CD8-positive, alpha-beta memory T cell (primary cell): ENCODE measurements at regions not wholly inside any gene's neighbourhood (a gene's known extent, or its start where the extent isn't known, plus 50 kb on each side); places are given as distances from the start of the nearest gene placed in this dataset.
A peak's percentile ranks its signal among the peaks of the same experiment; 100 is the strongest.

Experiments
- CTCF ChIA-PET: fragments of 350-600 bp; sonication (Branson Sonifier 250); formaldehyde crosslinking; loops from one replicate; lab custom pipeline; 2021; ENCODE audit warnings: antibody characterized with exemption; lab: Charles Lee
- POLR2A ChIA-PET: fragments of 350-600 bp; sonication (Branson Sonifier 250); formaldehyde crosslinking; loops from one replicate; lab custom pipeline; 2021; ENCODE audit warnings: antibody characterized with exemption; lab: Charles Lee
- DNase-seq, 5 donors: peaks; one replicate each; pipeline versions ENCODE4 v3.0.0 to v3.0.0-alpha.2; 2020 to 2022; ENCODE audit warnings: mixed read lengths in 1 of 5
- H3K27ac ChIP-seq: one replicate; pipeline ENCODE4 v1.7.0; 2013; ENCODE audit warnings: low read depth, mild to moderate bottlenecking, low read length, moderate library complexity
- H3K27me3 ChIP-seq: 2 replicates; pipeline ENCODE4 v1.7.0; 2013; ENCODE audit warnings: low read length, mild to moderate bottlenecking; ENCODE audit not compliant: insufficient read depth, poor library complexity, severe bottlenecking
- H3K36me3 ChIP-seq: 2 replicates; pipeline ENCODE4 v1.7.0; 2013; ENCODE audit warnings: mild to moderate bottlenecking, low read length, moderate library complexity; ENCODE audit not compliant: insufficient read depth
- H3K4me1 ChIP-seq: 2 replicates; pipeline ENCODE4 v1.7.0; 2013; ENCODE audit warnings: mild to moderate bottlenecking, low read length, moderate library complexity; ENCODE audit not compliant: insufficient read depth
- H3K4me3 ChIP-seq: 2 replicates; pipeline ENCODE4 v1.7.0; 2013; ENCODE audit warnings: mild to moderate bottlenecking, low read length
- H3K9me3 ChIP-seq: 2 replicates; pipeline ENCODE4 v1.7.0; 2013; ENCODE audit warnings: mild to moderate bottlenecking, low read length
- H3K27ac Mint-ChIP-seq, 8 donors: one replicate each; pipeline ENCODE4 v1.8.0; 2020 to 2021; ENCODE audit warnings: mixed read lengths in 8 of 8, mild to moderate bottlenecking in 6 of 8, inconsistent platforms in 3 of 8, moderate library complexity in 3 of 8
- H3K27me3 Mint-ChIP-seq, 2 donors: one replicate each; pipeline ENCODE4 v1.8.0; 2020 to 2021; ENCODE audit warnings: mixed read lengths in 2 of 2, mild to moderate bottlenecking in 1 of 2, moderate library complexity in 1 of 2
- H3K36me3 Mint-ChIP-seq, 3 donors: one replicate each; pipeline ENCODE4 v1.8.0; 2020 to 2021; ENCODE audit warnings: mixed read lengths in 3 of 3, inconsistent platforms in 1 of 3, mild to moderate bottlenecking in 1 of 3
- H3K4me1 Mint-ChIP-seq, 3 donors: one replicate each; pipeline ENCODE4 v1.8.0; 2020 to 2021; ENCODE audit warnings: mixed read lengths in 3 of 3, inconsistent platforms in 1 of 3, mild to moderate bottlenecking in 1 of 3
- H3K4me3 Mint-ChIP-seq, 7 donors: one replicate each; pipeline ENCODE4 v1.8.0; 2020 to 2021; ENCODE audit warnings: mixed read lengths in 7 of 7, mild to moderate bottlenecking in 6 of 7, moderate library complexity in 4 of 7, inconsistent platforms in 2 of 7
- H3K9me3 Mint-ChIP-seq, 5 donors: one replicate each; pipeline ENCODE4 v1.8.0; 2020 to 2022; ENCODE audit warnings: mixed read lengths in 5 of 5, mild to moderate bottlenecking in 3 of 5, moderate library complexity in 2 of 5, inconsistent platforms in 1 of 5

DNA sequence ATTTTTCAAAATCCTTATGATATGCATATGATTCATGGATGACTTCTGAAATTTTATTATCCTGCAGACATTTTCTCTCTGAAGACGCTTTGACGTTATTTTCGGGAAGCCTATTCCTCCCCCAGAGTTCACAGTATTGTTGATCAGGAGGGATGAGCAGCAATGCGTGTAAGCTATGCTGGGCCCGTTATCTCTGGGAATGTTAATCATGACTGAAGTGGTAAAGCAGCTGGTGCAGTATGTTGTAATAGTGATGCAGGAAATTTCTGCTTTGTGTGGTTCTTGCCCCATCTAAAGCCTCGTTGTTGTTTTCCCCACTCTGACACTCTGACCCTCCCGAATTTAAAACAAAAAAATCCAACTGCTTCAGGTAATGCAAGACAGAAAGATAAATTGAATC lies 1797.8 kb upstream of the WWC1 start:
- no peaks in the 10 kb centered on the region for H3K4me1 ChIP-seq
- H3K27me3 ChIP-seq: no peaks in the 10 kb centered on the region
- H3K4me3 ChIP-seq: no peak overlapping the region
- Mint-ChIP-seq H3K9me3 (peaks cover 0 to 27% (median 11%) of the 10 kb centered on the region in 5 donors), H3K4me1 (no peaks in the 10 kb centered on the region), H3K27ac (no peak overlapping the region), H3K4me3 (no peak overlapping the region), H3K27me3 (no peaks in the 10 kb centered on the region), H3K36me3 (no peaks in the 10 kb centered on the region)
- no peaks in the 10 kb centered on the region for H3K36me3 ChIP-seq
- no peaks in the 10 kb centered on the region for H3K9me3 ChIP-seq
- ChIA-PET POLR2A (no interaction called here), CTCF (no interaction called here)
- no peak overlapping the region for H3K27ac ChIP-seq
- no peak for DNase-seq

DNA sequence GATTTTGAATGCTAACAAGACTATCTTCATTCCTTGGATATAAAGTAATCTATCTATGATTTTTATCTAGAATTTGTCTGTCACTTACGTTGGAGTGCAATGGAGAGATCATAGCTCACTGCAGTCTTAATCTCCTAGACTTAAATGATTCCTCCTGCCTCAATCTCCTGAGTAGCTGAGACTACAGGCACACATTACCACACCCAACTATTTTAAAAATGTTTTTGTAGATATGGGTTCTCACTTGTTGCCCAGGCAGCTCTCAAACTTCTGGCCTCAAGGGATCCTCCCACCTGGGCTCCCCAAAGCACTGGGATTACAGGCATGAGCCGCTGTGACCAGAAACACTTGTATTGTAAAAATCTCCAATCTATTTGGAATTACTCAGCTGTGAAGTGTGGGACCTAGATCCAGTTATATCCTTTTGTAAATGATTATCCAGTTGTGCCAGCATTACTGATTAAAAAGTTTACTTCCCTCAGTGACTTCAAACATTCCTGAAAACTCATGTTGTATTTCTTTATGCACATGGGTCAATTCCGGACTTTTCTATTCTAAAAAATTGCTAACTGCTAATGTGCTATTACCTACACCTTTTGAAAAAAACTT lies 1793.8 kb upstream of the WWC1 start:
- peaks cover 0 to 35% (median 11%) of the 10 kb centered on the region in 5 donors for H3K9me3 Mint-ChIP-seq
- peak overlapping the region in 1 of 7 donors; percentile 2 for H3K4me3 Mint-ChIP-seq
- POLR2A ChIA-PET: no interaction called here
- Histone ChIP-seq H3K27me3 (no peaks in the 10 kb centered on the region), H3K36me3 (no peaks in the 10 kb centered on the region), H3K4me3 (no peak overlapping the region), H3K4me1 (no peaks in the 10 kb centered on the region), H3K9me3 (no peaks in the 10 kb centered on the region), H3K27ac (no peak overlapping the region)
- DNase-seq: no peak
- H3K4me1 Mint-ChIP-seq: no peaks in the 10 kb centered on the region
- no peak overlapping the region for H3K27ac Mint-ChIP-seq
- CTCF ChIA-PET: no interaction called here
- no peaks in the 10 kb centered on the region for H3K27me3 Mint-ChIP-seq
- no peaks in the 10 kb centered on the region for H3K36me3 Mint-ChIP-seq

DNA sequence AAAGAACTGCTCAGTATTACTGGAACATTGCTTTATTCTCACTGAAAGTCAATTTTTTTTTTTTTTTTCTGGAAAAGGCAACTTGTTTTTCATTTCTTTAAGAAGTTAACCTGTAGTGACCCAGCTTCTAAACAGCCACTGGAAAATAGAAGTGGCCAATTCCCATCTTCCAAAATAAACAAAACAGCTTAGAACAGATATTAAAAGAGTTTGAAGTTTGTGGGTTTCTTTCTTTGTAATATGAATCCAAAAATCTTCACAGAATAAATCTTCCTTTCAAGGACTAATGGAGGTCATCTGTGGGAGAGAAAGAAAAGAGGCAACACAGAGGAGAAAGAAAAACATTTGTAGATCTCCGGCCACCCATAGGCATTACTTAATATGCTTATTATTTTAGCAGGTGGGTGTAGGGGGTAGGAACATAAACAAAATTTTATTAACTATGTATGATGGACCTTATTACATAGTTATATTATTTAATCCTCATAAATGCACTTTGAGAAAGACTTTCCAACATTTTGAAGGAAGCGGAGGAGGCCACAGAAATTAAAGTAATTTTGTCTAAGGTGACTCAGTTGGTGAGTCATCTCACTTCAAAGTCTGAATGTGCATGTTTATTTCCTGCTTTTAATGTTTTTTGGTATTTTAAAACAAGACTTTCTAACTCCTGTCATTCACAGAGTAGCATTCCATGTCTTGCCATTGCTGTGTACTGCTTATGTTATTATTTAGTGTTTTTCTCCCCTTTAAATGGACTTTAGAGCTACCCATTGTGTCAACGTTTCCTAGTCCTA lies 1791.8 kb upstream of the WWC1 start:
- CTCF ChIA-PET: no interaction called here
- POLR2A ChIA-PET: no interaction called here
- no peak for DNase-seq
- Mint-ChIP-seq H3K9me3 (peaks cover 0 to 39% (median 12%) of the 10 kb centered on the region in 5 donors), H3K4me1 (no peaks in the 10 kb centered on the region), H3K36me3 (no peaks in the 10 kb centered on the region), H3K27ac (no peak overlapping the region), H3K4me3 (no peak overlapping the region), H3K27me3 (no peaks in the 10 kb centered on the region)
- Histone ChIP-seq H3K4me3 (no peak overlapping the region), H3K27ac (no peak overlapping the region), H3K4me1 (no peaks in the 10 kb centered on the region), H3K27me3 (no peaks in the 10 kb centered on the region), H3K36me3 (no peaks in the 10 kb centered on the region), H3K9me3 (peaks cover 3% of the 10 kb centered on the region)

DNA sequence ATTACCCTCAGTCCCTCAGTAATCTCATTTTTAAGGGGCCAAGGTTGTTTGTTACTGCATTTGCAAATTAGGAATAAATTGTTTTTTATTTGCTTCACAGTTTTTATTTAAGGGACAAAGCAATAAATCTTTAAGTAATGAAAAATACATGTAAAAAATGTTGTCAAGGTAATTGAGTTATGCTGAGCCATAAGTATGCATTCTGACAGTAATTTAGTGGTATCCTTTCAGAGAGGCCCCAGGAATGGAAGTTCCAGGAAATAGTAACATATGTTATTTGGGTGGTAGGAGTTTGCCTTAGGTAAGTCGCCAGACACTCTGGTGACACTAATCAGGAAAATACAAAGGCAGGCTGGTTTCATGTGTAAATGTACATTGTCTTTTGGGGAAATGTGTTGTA lies 1787.9 kb upstream of the WWC1 start:
- no peak overlapping the region for H3K4me3 Mint-ChIP-seq
- no peaks in the 10 kb centered on the region for H3K27me3 ChIP-seq
- no peaks in the 10 kb centered on the region for H3K4me1 ChIP-seq
- H3K36me3 ChIP-seq: no peaks in the 10 kb centered on the region
- H3K27ac Mint-ChIP-seq: no peak overlapping the region
- H3K9me3 Mint-ChIP-seq: peaks cover 2 to 43% (median 9%) of the 10 kb centered on the region in 5 donors
- no peaks in the 10 kb centered on the region for H3K36me3 Mint-ChIP-seq
- ChIA-PET POLR2A (no interaction called here), CTCF (no interaction called here)
- H3K9me3 ChIP-seq: peaks cover 3% of the 10 kb centered on the region
- no peak overlapping the region for H3K4me3 ChIP-seq
- no peaks in the 10 kb centered on the region for H3K27me3 Mint-ChIP-seq
- DNase-seq: no peak
- no peaks in the 10 kb centered on the region for H3K4me1 Mint-ChIP-seq
- no peak overlapping the region for H3K27ac ChIP-seq

DNA sequence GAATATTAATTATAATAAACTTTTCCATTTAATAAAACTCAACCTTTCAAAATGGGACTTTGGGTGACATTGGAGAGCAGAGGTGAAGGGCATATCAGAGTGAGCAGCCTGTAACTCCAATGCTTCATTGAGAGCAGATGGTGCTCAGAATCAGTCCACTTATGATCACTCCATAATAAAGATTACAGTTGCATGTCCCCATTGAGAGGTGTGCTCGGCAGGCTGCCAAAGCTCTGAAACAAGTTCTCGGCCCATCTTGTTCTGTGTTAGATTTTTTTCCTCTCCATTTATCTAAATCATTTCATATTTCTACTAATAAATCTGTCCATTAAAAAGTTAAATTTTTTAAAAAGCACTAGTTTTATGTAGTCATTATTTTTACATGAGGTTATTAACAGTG lies 1786.4 kb upstream of the WWC1 start:
- Histone ChIP-seq H3K4me3 (no peak overlapping the region), H3K27ac (no peak overlapping the region), H3K27me3 (no peaks in the 10 kb centered on the region), H3K4me1 (no peaks in the 10 kb centered on the region), H3K9me3 (peaks cover 3% of the 10 kb centered on the region), H3K36me3 (no peaks in the 10 kb centered on the region)
- ChIA-PET CTCF (no interaction called here), POLR2A (no interaction called here)
- no peak overlapping the region for H3K4me3 Mint-ChIP-seq
- no peaks in the 10 kb centered on the region for H3K27me3 Mint-ChIP-seq
- no peak overlapping the region for H3K27ac Mint-ChIP-seq
- no peaks in the 10 kb centered on the region for H3K4me1 Mint-ChIP-seq
- H3K9me3 Mint-ChIP-seq: peaks cover 4 to 44% (median 8%) of the 10 kb centered on the region in 5 donors
- no peak for DNase-seq
- no peaks in the 10 kb centered on the region for H3K36me3 Mint-ChIP-seq

DNA sequence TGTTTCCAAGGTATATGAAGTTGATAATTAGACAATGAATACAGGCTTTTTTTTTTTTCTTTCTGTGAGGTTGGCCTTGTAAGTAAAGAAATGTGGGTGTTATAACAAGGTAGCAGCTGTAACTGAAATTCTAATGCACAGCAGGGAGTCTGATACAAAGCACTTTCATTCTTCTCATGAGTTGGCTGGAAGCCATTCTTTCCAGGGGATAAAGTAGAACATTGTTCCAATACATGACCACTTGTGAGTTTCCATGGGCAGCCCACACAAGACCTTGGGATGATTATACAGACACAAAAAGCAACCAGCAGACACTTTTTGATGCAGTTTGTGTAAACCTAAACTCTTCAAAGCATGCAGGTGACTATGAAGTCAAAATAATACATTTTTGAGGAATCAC lies 1785.9 kb upstream of the WWC1 start:
- peaks cover 4 to 45% (median 10%) of the 10 kb centered on the region in 5 donors for H3K9me3 Mint-ChIP-seq
- H3K27me3 Mint-ChIP-seq: no peaks in the 10 kb centered on the region
- H3K27ac Mint-ChIP-seq: no peak overlapping the region
- ChIA-PET POLR2A (no interaction called here), CTCF (no interaction called here)
- no peak overlapping the region for H3K27ac ChIP-seq
- H3K27me3 ChIP-seq: no peaks in the 10 kb centered on the region
- no peaks in the 10 kb centered on the region for H3K36me3 ChIP-seq
- no peak for DNase-seq
- peaks cover 3% of the 10 kb centered on the region for H3K9me3 ChIP-seq
- H3K4me3 Mint-ChIP-seq: no peak overlapping the region
- H3K4me1 Mint-ChIP-seq: no peaks in the 10 kb centered on the region
- H3K4me3 ChIP-seq: no peak overlapping the region
- H3K36me3 Mint-ChIP-seq: no peaks in the 10 kb centered on the region
- no peaks in the 10 kb centered on the region for H3K4me1 ChIP-seq

DNA sequence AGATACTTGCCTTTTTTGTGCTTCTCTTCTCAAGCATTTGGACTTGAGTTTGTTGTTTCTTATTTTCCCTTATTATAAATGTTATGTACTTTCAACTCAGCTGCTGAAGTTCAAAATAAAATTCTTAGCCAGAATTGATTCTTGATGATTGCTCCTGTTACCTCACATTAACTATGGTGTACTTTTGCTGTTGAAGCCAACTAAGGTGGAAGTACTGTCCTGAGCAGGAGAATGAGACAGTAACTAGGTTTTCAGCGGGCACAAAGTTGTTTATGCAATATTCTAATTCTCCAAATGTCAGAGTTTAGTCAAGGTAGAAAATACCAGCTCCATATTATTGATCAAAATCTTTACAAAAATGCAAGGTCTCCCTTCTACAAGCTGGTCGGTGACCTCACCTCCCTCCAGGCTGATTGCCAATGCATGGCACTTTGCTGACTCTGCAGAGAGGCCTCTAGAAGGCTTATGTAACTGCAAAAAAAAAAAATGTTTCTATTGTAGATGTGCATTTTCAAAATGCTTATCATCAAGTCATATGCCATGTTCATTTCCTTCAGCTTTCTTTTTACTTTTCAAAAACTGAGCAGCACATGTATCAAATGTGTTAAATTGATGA lies 1783.5 kb upstream of the WWC1 start:
- CTCF ChIA-PET: no interaction called here
- peaks cover 5 to 41% (median 8%) of the 10 kb centered on the region in 5 donors for H3K9me3 Mint-ChIP-seq
- H3K4me1 Mint-ChIP-seq: no peaks in the 10 kb centered on the region
- Histone ChIP-seq H3K4me3 (no peak overlapping the region), H3K27me3 (no peaks in the 10 kb centered on the region), H3K9me3 (peaks cover 3% of the 10 kb centered on the region), H3K36me3 (no peaks in the 10 kb centered on the region), H3K4me1 (no peaks in the 10 kb centered on the region), H3K27ac (no peak overlapping the region)
- no peaks in the 10 kb centered on the region for H3K27me3 Mint-ChIP-seq
- H3K4me3 Mint-ChIP-seq: no peak overlapping the region
- POLR2A ChIA-PET: no interaction called here
- no peak for DNase-seq
- H3K27ac Mint-ChIP-seq: no peak overlapping the region
- no peaks in the 10 kb centered on the region for H3K36me3 Mint-ChIP-seq

DNA sequence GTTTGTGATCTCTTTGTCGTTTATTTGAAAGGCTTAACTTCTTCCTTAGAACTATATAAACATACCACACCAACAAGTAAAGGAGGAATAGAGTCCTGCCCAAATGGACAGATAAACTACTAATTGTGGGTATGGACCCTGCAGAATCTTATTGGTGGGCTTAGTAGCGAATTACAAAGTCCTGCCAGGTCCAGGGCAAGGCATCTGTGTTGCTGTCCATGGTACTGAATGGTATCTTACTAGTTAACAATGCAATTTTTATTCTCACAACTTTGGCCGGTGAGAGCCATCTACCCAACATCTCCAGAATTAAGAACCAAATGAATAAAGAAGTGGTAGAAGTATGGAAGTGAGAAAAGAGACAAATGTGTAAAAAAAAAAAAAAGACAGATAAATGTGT lies 1782.4 kb upstream of the WWC1 start:
- no peak for DNase-seq
- POLR2A ChIA-PET: no interaction called here
- Mint-ChIP-seq H3K4me3 (no peak overlapping the region), H3K36me3 (peaks cover 0 to under 1% (median 0%) of the 10 kb centered on the region in 3 donors), H3K4me1 (no peaks in the 10 kb centered on the region), H3K27me3 (no peaks in the 10 kb centered on the region), H3K9me3 (peaks cover 5 to 39% (median 8%) of the 10 kb centered on the region in 5 donors), H3K27ac (no peak overlapping the region)
- Histone ChIP-seq H3K9me3 (no peaks in the 10 kb centered on the region), H3K4me3 (no peak overlapping the region), H3K27me3 (no peaks in the 10 kb centered on the region), H3K27ac (no peak overlapping the region), H3K4me1 (no peaks in the 10 kb centered on the region), H3K36me3 (no peaks in the 10 kb centered on the region)
- CTCF ChIA-PET: no interaction called here
